Stimulated activated effector memory CD8-positive, alpha-beta T cell treated with anti-CD3 and anti-CD28 coated beads, Interleukin-12 subunit alpha, Interleukin-12 subunit beta, amount 100 ng/mL, for 72 hours (primary cell): ENCODE measurements at regions not wholly inside any gene's neighbourhood (a gene's known extent, or its start where the extent isn't known, plus 50 kb on each side); places are given as distances from the start of the nearest gene placed in this dataset.
A peak's percentile ranks its signal among the peaks of the same experiment; 100 is the strongest.

Experiments used
- ATAC-seq: fragments of 150-1000 bp; cut with Tn5 transposase; 2 replicates; pipeline ENCODE4 v1.10.0; 2021
- DNase-seq, 2 donors: peaks; one replicate each; pipeline ENCODE4 v3.0.0; 2021 to 2022; ENCODE audit warnings: low spot score in 2 of 2
- H3K27ac Mint-ChIP-seq: one replicate; pipeline ENCODE4 v1.8.0; 2022; ENCODE audit warnings: mild to moderate bottlenecking, mixed read lengths
- H3K36me3 Mint-ChIP-seq: one replicate; pipeline ENCODE4 v1.8.0; 2022; ENCODE audit warnings: mild to moderate bottlenecking, mixed read lengths
- H3K4me1 Mint-ChIP-seq: one replicate; pipeline ENCODE4 v1.8.0; 2022; ENCODE audit warnings: mixed read lengths
- H3K4me3 Mint-ChIP-seq: one replicate; pipeline ENCODE4 v1.8.0; 2022; ENCODE audit warnings: mild to moderate bottlenecking, mixed read lengths
- H3K9me3 Mint-ChIP-seq: one replicate; pipeline ENCODE4 v1.8.0; 2022; ENCODE audit warnings: mixed read lengths

- H3K4me3 Mint-ChIP-seq = no peak overlapping the region
- no peaks in the 10 kb centered on the region for H3K9me3 Mint-ChIP-seq
- no peaks in the 10 kb centered on the region for H3K4me1 Mint-ChIP-seq
- no peak for ATAC-seq
- H3K36me3 Mint-ChIP-seq = no peaks in the 10 kb centered on the region
- no peak for DNase-seq
- no peak overlapping the region for H3K27ac Mint-ChIP-seq
Observed at GRCh38 chr18:75529394-75529793, 101.9 kb upstream of the SMIM21 start.

- Mint-ChIP-seq H3K27ac (no peak overlapping the region), H3K4me3 (no peak overlapping the region), H3K4me1 (no peaks in the 10 kb centered on the region), H3K36me3 (no peaks in the 10 kb centered on the region), H3K9me3 (no peaks in the 10 kb centered on the region)
- DNase-seq (no peak), ATAC-seq (no peak)
Observed at GRCh38 chr18:75527848-75528685, 100.6 kb upstream of the SMIM21 start.

GRCh38 chr18:75526038-75526437, 98.5 kb upstream of the SMIM21 start:
- DNase-seq (no peak), ATAC-seq (no peak)
- Mint-ChIP-seq H3K36me3 (no peaks in the 10 kb centered on the region), H3K27ac (no peak overlapping the region), H3K4me3 (no peak overlapping the region), H3K9me3 (no peaks in the 10 kb centered on the region), H3K4me1 (no peaks in the 10 kb centered on the region)

- no peaks in the 10 kb centered on the region for H3K9me3 Mint-ChIP-seq
- no peak overlapping the region for H3K4me3 Mint-ChIP-seq
Observed at GRCh38 chr18:75525331-75525730, 97.8 kb upstream of the SMIM21 start.

GRCh38 chr18:75524841-75525240, 97.3 kb upstream of the SMIM21 start:
- H3K4me1 Mint-ChIP-seq = no peaks in the 10 kb centered on the region

More at GRCh38 chr18:75525331-75525730, 97.8 kb upstream of the SMIM21 start:
- no peak overlapping the region for H3K27ac Mint-ChIP-seq
- DNase-seq (no peak), ATAC-seq (no peak)
- no peaks in the 10 kb centered on the region for H3K36me3 Mint-ChIP-seq
- H3K4me1 Mint-ChIP-seq = no peaks in the 10 kb centered on the region

GRCh38 chr18:75524181-75524580, 96.7 kb upstream of the SMIM21 start:
- no peaks in the 10 kb centered on the region for H3K9me3 Mint-ChIP-seq
- H3K4me3 Mint-ChIP-seq = no peak overlapping the region
- H3K27ac Mint-ChIP-seq = no peak overlapping the region
- DNase-seq (no peak), ATAC-seq (peak; percentile 38)
- H3K36me3 Mint-ChIP-seq = no peaks in the 10 kb centered on the region
- H3K4me1 Mint-ChIP-seq = no peaks in the 10 kb centered on the region

More at GRCh38 chr18:75524841-75525240, 97.3 kb upstream of the SMIM21 start:
- H3K36me3 Mint-ChIP-seq = no peaks in the 10 kb centered on the region
- ATAC-seq = no peak
- DNase-seq = no peak
- no peak overlapping the region for H3K4me3 Mint-ChIP-seq
- no peaks in the 10 kb centered on the region for H3K9me3 Mint-ChIP-seq
- no peak overlapping the region for H3K27ac Mint-ChIP-seq

GRCh38 chr18:75521816-75522215, 94.3 kb upstream of the SMIM21 start:
- Mint-ChIP-seq H3K4me1 (no peaks in the 10 kb centered on the region), H3K4me3 (no peak overlapping the region), H3K9me3 (no peaks in the 10 kb centered on the region), H3K36me3 (no peaks in the 10 kb centered on the region), H3K27ac (no peak overlapping the region)
- ATAC-seq (no peak), DNase-seq (no peak)

GRCh38 chr18:75518007-75518406, 90.5 kb upstream of the SMIM21 start:
- ATAC-seq (peak; percentile 19), DNase-seq (no peak)
- H3K4me1 Mint-ChIP-seq = no peaks in the 10 kb centered on the region
- no peaks in the 10 kb centered on the region for H3K9me3 Mint-ChIP-seq
- no peak overlapping the region for H3K27ac Mint-ChIP-seq
- H3K4me3 Mint-ChIP-seq = no peak overlapping the region
- H3K36me3 Mint-ChIP-seq = no peaks in the 10 kb centered on the region

GRCh38 chr18:75517286-75517685, 89.8 kb upstream of the SMIM21 start:
- DNase-seq (no peak), ATAC-seq (peak; percentile 7)
- H3K4me1 Mint-ChIP-seq = no peaks in the 10 kb centered on the region
- no peak overlapping the region for H3K4me3 Mint-ChIP-seq
- H3K36me3 Mint-ChIP-seq = no peaks in the 10 kb centered on the region
- H3K9me3 Mint-ChIP-seq = no peaks in the 10 kb centered on the region
- no peak overlapping the region for H3K27ac Mint-ChIP-seq

- Mint-ChIP-seq H3K4me1 (no peaks in the 10 kb centered on the region), H3K27ac (no peak overlapping the region), H3K9me3 (peaks cover 10% of the 10 kb centered on the region), H3K4me3 (no peak overlapping the region), H3K36me3 (no peaks in the 10 kb centered on the region)
- ATAC-seq (no peak), DNase-seq (no peak)
Observed at GRCh38 chr18:75507636-75508035, 80.1 kb upstream of the SMIM21 start.

GRCh38 chr18:75506913-75507312, 79.4 kb upstream of the SMIM21 start:
- Mint-ChIP-seq H3K36me3 (no peaks in the 10 kb centered on the region), H3K4me3 (no peak overlapping the region), H3K9me3 (peaks cover 7% of the 10 kb centered on the region), H3K4me1 (no peaks in the 10 kb centered on the region), H3K27ac (no peak overlapping the region)
- DNase-seq (no peak), ATAC-seq (no peak)

- H3K36me3 Mint-ChIP-seq = no peaks in the 10 kb centered on the region
- H3K4me1 Mint-ChIP-seq = no peaks in the 10 kb centered on the region
- DNase-seq = no peak
- H3K4me3 Mint-ChIP-seq = no peak overlapping the region
- no peaks in the 10 kb centered on the region for H3K9me3 Mint-ChIP-seq
- ATAC-seq = no peak
- no peak overlapping the region for H3K27ac Mint-ChIP-seq
Observed at GRCh38 chr18:75504469-75504868, 77.0 kb upstream of the SMIM21 start.

GRCh38 chr18:75503615-75504014, 76.1 kb upstream of the SMIM21 start:
- no peak for ATAC-seq
- Mint-ChIP-seq H3K4me1 (no peaks in the 10 kb centered on the region), H3K36me3 (no peaks in the 10 kb centered on the region), H3K9me3 (no peaks in the 10 kb centered on the region), H3K27ac (no peak overlapping the region), H3K4me3 (no peak overlapping the region)
- DNase-seq = no peak

- DNase-seq = no peak
- H3K9me3 Mint-ChIP-seq = no peaks in the 10 kb centered on the region
- H3K4me3 Mint-ChIP-seq = no peak overlapping the region
- no peaks in the 10 kb centered on the region for H3K36me3 Mint-ChIP-seq
- no peaks in the 10 kb centered on the region for H3K4me1 Mint-ChIP-seq
- no peak for ATAC-seq
- H3K27ac Mint-ChIP-seq = no peak overlapping the region
Observed at GRCh38 chr18:75502286-75502685, 74.8 kb upstream of the SMIM21 start.

GRCh38 chr18:75500545-75500944, 73.0 kb upstream of the SMIM21 start:
- Mint-ChIP-seq H3K27ac (no peak overlapping the region), H3K36me3 (no peaks in the 10 kb centered on the region), H3K4me1 (no peaks in the 10 kb centered on the region), H3K9me3 (no peaks in the 10 kb centered on the region), H3K4me3 (no peak overlapping the region)
- DNase-seq = no peak
- no peak for ATAC-seq

- DNase-seq = no peak
- H3K4me3 Mint-ChIP-seq = no peak overlapping the region
- H3K27ac Mint-ChIP-seq = no peak overlapping the region
- no peak for ATAC-seq
- no peaks in the 10 kb centered on the region for H3K36me3 Mint-ChIP-seq
- H3K9me3 Mint-ChIP-seq = no peaks in the 10 kb centered on the region
- H3K4me1 Mint-ChIP-seq = no peaks in the 10 kb centered on the region
Observed at GRCh38 chr18:75497576-75498235, 70.2 kb upstream of the SMIM21 start.
